ENCODE measurements at regions not wholly inside any gene's neighbourhood (a gene's known extent, or its start where the extent isn't known, plus 50 kb on each side); places are given as distances from the start of the nearest gene placed in this dataset.

GRCh38 chr5:124199893-124200292 is 546.5 kb downstream of the ZNF608 start:
- TF ChIP-seq CTCF (IDR thresholded peaks at IDR 0.05) (no peak), POLR2A (IDR thresholded peaks at IDR 0.05) (no peak)

All from uterus (tissue), 2 donors.